Parathyroid adenoma (tissue), 2 donors: ENCODE measurements at regions not wholly inside any gene's neighbourhood (a gene's known extent, or its start where the extent isn't known, plus 50 kb on each side); places are given as distances from the start of the nearest gene placed in this dataset.
"Not testable (repeated sequence)": the region's sequence is repeated elsewhere in the genome, so short reads cannot be mapped to it uniquely, and the experiment has no call there.

Experiments
- H2AFZ ChIP-seq: fragments of 300-600 bp; sonication (generic); one replicate; pipeline ENCODE4 v1.7.0; 2017; ENCODE audit warnings: antibody characterized with exemption, mild to moderate bottlenecking
- H3K27ac ChIP-seq: fragments of 300-600 bp; sonication (generic); one replicate; pipeline ENCODE4 v1.7.0; 2017
- H3K27me3 ChIP-seq: fragments of 300-600 bp; sonication (generic); one replicate; pipeline ENCODE4 v1.7.0; 2017; ENCODE audit warnings: low read length; ENCODE audit not compliant: control insufficient read depth, insufficient read depth
- H3K36me3 ChIP-seq: fragments of 300-600 bp; sonication (generic); one replicate; pipeline ENCODE4 v1.7.0; 2017; ENCODE audit warnings: low read length; ENCODE audit not compliant: control insufficient read depth, insufficient read depth
- H3K4me1 ChIP-seq: fragments of 300-600 bp; sonication (generic); one replicate; pipeline ENCODE4 v1.7.0; 2017; ENCODE audit warnings: control low read depth
- H3K4me2 ChIP-seq: fragments of 300-600 bp; sonication (generic); one replicate; pipeline ENCODE4 v1.7.0; 2017; ENCODE audit warnings: low read length
- H3K4me3 ChIP-seq: fragments of 300-600 bp; sonication (generic); one replicate; pipeline ENCODE4 v1.7.0; 2017; ENCODE audit warnings: low read depth, low read length
- H3K79me2 ChIP-seq: fragments of 300-600 bp; sonication (generic); one replicate; pipeline ENCODE4 v1.7.0; 2017; ENCODE audit warnings: control low read depth
- H3K9ac ChIP-seq: fragments of 300-600 bp; sonication (generic); one replicate; pipeline ENCODE4 v1.7.0; 2017; ENCODE audit warnings: mild to moderate bottlenecking
- H3K9me3 ChIP-seq: fragments of 300-600 bp; sonication (generic); one replicate; pipeline ENCODE4 v1.7.0; 2017; ENCODE audit warnings: low read length; ENCODE audit not compliant: control insufficient read depth
- TF ChIP-seq, protein P1 (sequence below): fragments of 300-600 bp; sonication (generic); IDR thresholded peaks from one replicate; pipeline ENCODE4 v1.7.0; 2017; ENCODE audit warnings: antibody characterized with exemption, mild to moderate bottlenecking
- donor health status: primary hyperparathyroidism.

- TF ChIP-seq, protein P1, sequence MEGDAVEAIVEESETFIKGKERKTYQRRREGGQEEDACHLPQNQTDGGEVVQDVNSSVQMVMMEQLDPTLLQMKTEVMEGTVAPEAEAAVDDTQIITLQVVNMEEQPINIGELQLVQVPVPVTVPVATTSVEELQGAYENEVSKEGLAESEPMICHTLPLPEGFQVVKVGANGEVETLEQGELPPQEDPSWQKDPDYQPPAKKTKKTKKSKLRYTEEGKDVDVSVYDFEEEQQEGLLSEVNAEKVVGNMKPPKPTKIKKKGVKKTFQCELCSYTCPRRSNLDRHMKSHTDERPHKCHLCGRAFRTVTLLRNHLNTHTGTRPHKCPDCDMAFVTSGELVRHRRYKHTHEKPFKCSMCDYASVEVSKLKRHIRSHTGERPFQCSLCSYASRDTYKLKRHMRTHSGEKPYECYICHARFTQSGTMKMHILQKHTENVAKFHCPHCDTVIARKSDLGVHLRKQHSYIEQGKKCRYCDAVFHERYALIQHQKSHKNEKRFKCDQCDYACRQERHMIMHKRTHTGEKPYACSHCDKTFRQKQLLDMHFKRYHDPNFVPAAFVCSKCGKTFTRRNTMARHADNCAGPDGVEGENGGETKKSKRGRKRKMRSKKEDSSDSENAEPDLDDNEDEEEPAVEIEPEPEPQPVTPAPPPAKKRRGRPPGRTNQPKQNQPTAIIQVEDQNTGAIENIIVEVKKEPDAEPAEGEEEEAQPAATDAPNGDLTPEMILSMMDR = no peak
- Histone ChIP-seq H3K4me1 (no peaks in the 10 kb centered on the region), H3K36me3 (no peaks in the 10 kb centered on the region), H3K4me3 (no peak overlapping the region), H3K9me3 (no peaks in the 10 kb centered on the region), H2AFZ (no peak overlapping the region), H3K27ac (no peak overlapping the region), H3K4me2 (no peak overlapping the region), H3K9ac (no peak overlapping the region), H3K27me3 (no peaks in the 10 kb centered on the region), H3K79me2 (no peaks in the 10 kb centered on the region)
Observed at GRCh38 chr2:220815698-220816097, 756.4 kb downstream of the EPHA4 start.

GRCh38 chr2:220821683-220822082, 750.4 kb downstream of the EPHA4 start:
- Histone ChIP-seq H3K27ac (no peak overlapping the region), H3K36me3 (no peaks in the 10 kb centered on the region), H3K4me2 (no peak overlapping the region), H2AFZ (no peak overlapping the region), H3K4me3 (no peak overlapping the region), H3K4me1 (no peaks in the 10 kb centered on the region), H3K9ac (no peak overlapping the region), H3K27me3 (no peaks in the 10 kb centered on the region), H3K9me3 (no peaks in the 10 kb centered on the region), H3K79me2 (no peaks in the 10 kb centered on the region)
- TF ChIP-seq, protein P1 = no peak

DNA sequence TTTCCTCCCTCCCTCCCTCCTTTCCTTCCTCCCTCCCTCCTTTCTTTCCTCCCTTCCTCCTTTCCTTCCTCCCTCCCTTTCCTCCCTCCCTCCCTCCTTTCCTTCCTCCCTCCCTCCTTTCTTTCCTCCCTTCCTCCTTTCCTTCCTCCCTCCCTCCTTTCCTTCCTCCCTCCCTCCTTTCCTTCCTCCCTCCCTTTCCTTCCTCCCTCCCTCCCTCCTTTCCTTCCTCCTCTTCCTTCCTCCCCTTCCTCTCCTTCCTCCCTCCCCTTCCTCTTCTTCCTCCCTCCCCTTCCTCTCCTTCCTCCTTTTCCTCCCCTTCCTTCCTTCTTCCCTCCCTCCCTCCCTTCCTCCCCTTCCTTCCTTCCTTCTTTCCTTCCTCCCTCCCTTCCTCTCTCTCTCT, 748.5 kb downstream of the EPHA4 start:
- H3K79me2 ChIP-seq, H3K9me3 ChIP-seq, H3K36me3 ChIP-seq, H3K4me2 ChIP-seq, H3K27me3 ChIP-seq, H3K9ac ChIP-seq, H2AFZ ChIP-seq, H3K4me3 ChIP-seq, H3K4me1 ChIP-seq, H3K27ac ChIP-seq: not testable (repeated sequence)

DNA sequence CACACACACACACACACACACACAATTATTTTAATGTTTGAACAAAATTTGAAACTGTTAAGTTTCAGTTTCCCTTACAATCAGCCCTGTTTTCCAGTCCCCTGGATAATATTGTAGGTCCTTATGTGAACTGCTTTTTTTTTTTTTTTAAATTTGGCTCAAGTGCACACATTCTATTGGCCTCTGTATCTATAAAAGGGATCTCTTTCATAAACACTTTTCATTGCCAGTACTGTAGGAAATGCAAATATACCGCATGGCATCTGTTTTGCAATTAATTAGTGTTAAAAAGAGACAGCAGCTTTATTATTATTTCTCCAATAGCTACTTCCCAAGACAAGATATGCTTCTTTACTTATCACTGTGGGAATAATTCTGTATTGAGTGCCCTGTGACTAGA, 738.7 kb downstream of the EPHA4 start:
- Histone ChIP-seq H3K4me2 (no peak overlapping the region), H3K9ac (no peak overlapping the region), H3K27ac (no peak overlapping the region), H3K9me3 (no peaks in the 10 kb centered on the region), H3K36me3 (no peaks in the 10 kb centered on the region), H3K4me1 (no peaks in the 10 kb centered on the region), H3K27me3 (no peaks in the 10 kb centered on the region), H2AFZ (no peak overlapping the region), H3K4me3 (no peak overlapping the region), H3K79me2 (no peaks in the 10 kb centered on the region)
- TF ChIP-seq, protein P1 = no peak

- TF ChIP-seq, protein P1 = no peak
Observed at GRCh38 chr2:220835583-220835982, 736.5 kb downstream of the EPHA4 start.

More at GRCh38 chr2:220835583-220835982, 736.5 kb downstream of the EPHA4 start:
- H3K36me3 ChIP-seq = no peaks in the 10 kb centered on the region
- H2AFZ ChIP-seq = no peak overlapping the region
- no peaks in the 10 kb centered on the region for H3K79me2 ChIP-seq
- no peaks in the 10 kb centered on the region for H3K9me3 ChIP-seq
- no peak overlapping the region for H3K4me2 ChIP-seq
- H3K27ac ChIP-seq = no peak overlapping the region
- no peaks in the 10 kb centered on the region for H3K27me3 ChIP-seq
- no peak overlapping the region for H3K4me3 ChIP-seq
- H3K4me1 ChIP-seq = no peaks in the 10 kb centered on the region
- no peak overlapping the region for H3K9ac ChIP-seq
